H1 (cell line): ENCODE measurements at regions not wholly inside any gene's neighbourhood (a gene's known extent, or its start where the extent isn't known, plus 50 kb on each side); places are given as distances from the start of the nearest gene placed in this dataset.

ENCODE experiments used
- CTCF ChIA-PET: fragments of 300-600 bp; sonication (Branson Sonifier 250); formaldehyde crosslinking; loops from one replicate; lab custom pipeline; 2021; ENCODE audit not compliant: partially characterized antibody; lab: Charles Lee
- POLR2A ChIA-PET: fragments of 300-600 bp; sonication (Branson Sonifier 250); formaldehyde crosslinking; loops from one replicate; lab custom pipeline; 2021; ENCODE audit warnings: inconsistent platforms; ENCODE audit not compliant: partially characterized antibody; lab: Charles Lee
- DNase-seq, 2 experiments: peaks; one replicate each; pipeline versions ENCODE4 v3.0.0 to v3.0.0-alpha.2; 2010 to 2022; ENCODE audit warnings: low spot score in 2 of 2, low read depth in 1 of 2, mixed read lengths in 1 of 2
- FAIRE-seq: peaks from 2 replicates; lab custom pipeline; 2011; peaks lifted over from hg19 to GRCh38; lab: Jason Lieb, UNC
- H2AFZ ChIP-seq: 2 replicates; pipeline ENCODE4 v1.8.1; 2012; ENCODE audit warnings: low read length, inconsistent platforms
- H2AK5ac ChIP-seq: 2 replicates; pipeline ENCODE4 v1.6.1; 2013; ENCODE audit warnings: low read depth, low read length
- H2BK120ac ChIP-seq: replicated peaks from 2 replicates; pipeline ENCODE3; 2013; ENCODE audit warnings: low read depth, low read length, inconsistent platforms
- H2BK12ac ChIP-seq: 2 replicates; pipeline ENCODE4 v1.6.1; 2013; ENCODE audit warnings: low read depth, low read length
- H2BK15ac ChIP-seq: 2 replicates; pipeline ENCODE4 v1.6.1; 2013; ENCODE audit warnings: low read length
- H2BK20ac ChIP-seq: 2 replicates; pipeline ENCODE4 v1.6.1; 2013; ENCODE audit warnings: low read length
- H2BK5ac ChIP-seq: 2 replicates; pipeline ENCODE4 v1.6.1; 2013; ENCODE audit warnings: low read depth, low read length
- H3K14ac ChIP-seq: 2 replicates; pipeline ENCODE4 v1.6.1; 2013; ENCODE audit warnings: inconsistent platforms; ENCODE audit not compliant: insufficient read length
- H3K18ac ChIP-seq: 2 replicates; pipeline ENCODE4 v1.6.1; 2013; ENCODE audit warnings: low read length; ENCODE audit errors: extremely low read depth
- H3K23ac ChIP-seq: 2 replicates; pipeline ENCODE4 v1.6.1; 2013; ENCODE audit warnings: inconsistent platforms; ENCODE audit not compliant: insufficient read length
- H3K23me2 ChIP-seq: 2 replicates; pipeline ENCODE4 v1.6.1; 2013; ENCODE audit warnings: low read depth, low read length
- H3K27ac ChIP-seq: 2 replicates; pipeline ENCODE4 v1.6.1; 2011; ENCODE audit warnings: low read depth, low read length, inconsistent platforms
- H3K27me3 ChIP-seq, 4 experiments: replicated peaks in 1 of 4; 1 replicate in 1 of 4; 2 replicates in 3 of 4; pipeline versions ENCODE4 v1.6.1 to v1.8.1; 2011 to 2013; ENCODE audit warnings: low read length in 3 of 4, mild to moderate bottlenecking in 3 of 4, inconsistent platforms in 2 of 4, mixed read lengths in 2 of 4, moderate library complexity in 1 of 4; ENCODE audit not compliant: control insufficient read depth in 3 of 4, insufficient read depth in 3 of 4; ENCODE audit errors: extremely low read depth in 1 of 4
- H3K36me3 ChIP-seq, 4 experiments: 2 replicates each; pipeline versions ENCODE4 v1.6.1 to v1.8.1; 2011 to 2013; ENCODE audit warnings: mild to moderate bottlenecking in 4 of 4, low read length in 3 of 4, moderate library complexity in 2 of 4, control low read depth in 1 of 4, inconsistent platforms in 1 of 4; ENCODE audit not compliant: insufficient read depth in 4 of 4, control insufficient read depth in 2 of 4
- H3K4ac ChIP-seq: replicated peaks from 2 replicates; pipeline ENCODE3; 2013; ENCODE audit warnings: low read length, low read depth, mixed read lengths, inconsistent platforms; ENCODE audit not compliant: insufficient read length
- H3K4me1 ChIP-seq, 4 experiments: replicated peaks in 1 of 4; 1 replicate in 1 of 4; 2 replicates in 3 of 4; pipeline versions ENCODE4 v1.6.1 to v1.8.1; 2011 to 2013; ENCODE audit warnings: low read length in 3 of 4, inconsistent platforms in 2 of 4, mixed read lengths in 1 of 4; ENCODE audit not compliant: insufficient read depth in 4 of 4, control insufficient read depth in 3 of 4
- H3K4me2 ChIP-seq, 2 experiments: 2 replicates each; pipeline versions ENCODE4 v1.6.1 to v1.8.1; 2011 to 2013; ENCODE audit warnings: low read depth in 2 of 2, low read length in 2 of 2, control low read depth in 1 of 2, inconsistent platforms in 1 of 2, mild to moderate bottlenecking in 1 of 2; ENCODE audit not compliant: insufficient read depth in 1 of 2
- H3K4me3 ChIP-seq, 4 experiments: fragments of 200-600, 300-600 bp in 1 of 4; sonication (generic), shearing (Covaris generic), sonication (Bioruptor Twin) in 1 of 4; 2 replicates each; pipeline versions ENCODE4 v1.5.1 to v1.8.1; 2011 to 2016; ENCODE audit warnings: low read length in 4 of 4, low read depth in 3 of 4, control low read depth in 2 of 4, inconsistent platforms in 2 of 4, mild to moderate bottlenecking in 2 of 4, mixed read lengths in 1 of 4, moderate library complexity in 1 of 4; ENCODE audit not compliant: insufficient read depth in 2 of 4; ENCODE audit errors: extremely low read depth in 1 of 4
- H3K56ac ChIP-seq: replicated peaks from 2 replicates; pipeline ENCODE3; 2013; ENCODE audit warnings: low read depth, mild to moderate bottlenecking, mixed read lengths, low read length, inconsistent platforms; ENCODE audit not compliant: insufficient read length
- H3K79me1 ChIP-seq: 2 replicates; pipeline ENCODE4 v1.6.1; 2013; ENCODE audit warnings: low read depth, low read length, control low read depth
- H3K79me2 ChIP-seq, 2 experiments: 2 replicates each; pipeline versions ENCODE4 v1.6.1 to v1.8.1; 2012 to 2013; ENCODE audit warnings: low read length in 2 of 2, mild to moderate bottlenecking in 2 of 2, inconsistent platforms in 1 of 2; ENCODE audit not compliant: insufficient read depth in 2 of 2, control insufficient read depth in 1 of 2
- H3K9ac ChIP-seq, 4 experiments: replicated peaks in 1 of 4; 1 replicate in 1 of 4; 2 replicates in 3 of 4; pipeline versions ENCODE4 v1.6.1 to v1.8.1; 2011 to 2013; ENCODE audit warnings: low read depth in 3 of 4, low read length in 3 of 4, control low read depth in 2 of 4, mild to moderate bottlenecking in 2 of 4, moderate library complexity in 2 of 4, inconsistent platforms in 1 of 4; ENCODE audit errors: extremely low read depth in 1 of 4
- H3K9me3 ChIP-seq, 2 experiments: 2 replicates each; pipeline versions ENCODE4 v1.6.1 to v1.8.1; 2012 to 2013; ENCODE audit warnings: mild to moderate bottlenecking in 2 of 2, moderate library complexity in 2 of 2, control low read depth in 1 of 2, inconsistent platforms in 1 of 2, low read depth in 1 of 2, low read length in 1 of 2, mixed read lengths in 1 of 2; ENCODE audit not compliant: insufficient read depth in 2 of 2
- H4K20me1 ChIP-seq, 2 experiments: replicated peaks in 1 of 2; 2 replicates each; pipeline versions ENCODE3 to v1.8.1; 2011 to 2013; ENCODE audit warnings: inconsistent platforms in 2 of 2, low read length in 2 of 2, mild to moderate bottlenecking in 1 of 2; ENCODE audit not compliant: insufficient read depth in 2 of 2, control insufficient read depth in 1 of 2
- H4K5ac ChIP-seq: 2 replicates; pipeline ENCODE4 v1.6.1; 2013; ENCODE audit warnings: low read length, low read depth, mixed read lengths, inconsistent platforms; ENCODE audit not compliant: insufficient read length
- H4K8ac ChIP-seq: 2 replicates; pipeline ENCODE4 v1.8.0; 2013; ENCODE audit warnings: mild to moderate bottlenecking, moderate library complexity, low read length, inconsistent platforms; ENCODE audit not compliant: insufficient read depth; ENCODE audit errors: extremely low read depth
- H4K91ac ChIP-seq: replicated peaks from 2 replicates; pipeline ENCODE3; 2013; ENCODE audit warnings: low read length, mixed read lengths, inconsistent platforms; ENCODE audit not compliant: insufficient read length
- SIRT6 ChIP-seq: IDR thresholded peaks from one replicate; pipeline ENCODE4 v1.7.1; 2012; ENCODE audit warnings: low read length, inconsistent platforms
- WGBS, 2 experiments: shearing (Covaris generic) in 1 of 2; methylation state at CpG; one replicate each; pipeline versions ENCODE4 v1.1.6 to v1.1.7; 2013 to 2015; ENCODE audit warnings: low lambda C conversion rate in 2 of 2, mixed read lengths in 2 of 2, inconsistent platforms in 1 of 2, low coverage in 1 of 2, missing lambda C conversion rate in 1 of 2; ENCODE audit not compliant: insufficient replicate concordance in 2 of 2, insufficient coverage in 1 of 2, insufficient read length in 1 of 2; ENCODE audit errors: extremely low coverage in 1 of 2, missing lambda C conversion rate in 1 of 2; 5-methylcytosine and 5-hydroxymethylcytosine counted together

DNA sequence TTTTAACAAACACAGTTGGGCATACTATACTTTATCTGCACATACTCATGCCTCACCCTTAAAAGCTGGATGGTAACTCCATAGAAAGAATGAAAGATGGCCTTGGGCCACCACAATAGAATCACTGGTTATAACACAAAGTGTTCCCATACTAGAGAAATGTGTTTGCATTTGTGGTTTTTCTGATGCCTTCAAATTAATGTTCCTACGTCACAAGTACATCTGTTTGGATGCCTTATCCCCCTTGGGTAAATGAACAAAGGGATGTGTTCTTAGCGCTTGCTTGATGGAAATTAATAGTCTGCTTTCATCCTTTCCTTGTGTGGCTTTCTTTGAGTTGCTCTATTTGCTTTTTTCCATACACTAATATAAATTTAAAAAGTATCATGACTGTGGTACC lies 291.1 kb upstream of the PDE4D start:
- H3K4me2 ChIP-seq = no peak overlapping the region
- CTCF ChIA-PET = no interaction called here
- FAIRE-seq = no peak

More for the DNA sequence above, 291.1 kb upstream of the PDE4D start:
- 95% methylated on average over 2 of the region's 2 CpGs; no CpG with 5 or more reads in 1 of the 2 experiments for whole genome bisulfite sequencing, 2 experiments
- H2BK20ac ChIP-seq = no peak overlapping the region
- no peak overlapping the region for H3K9ac ChIP-seq
- H3K36me3 ChIP-seq = no peaks in the 10 kb centered on the region
- H3K4me1 ChIP-seq = no peaks in the 10 kb centered on the region
- no peak overlapping the region for H4K8ac ChIP-seq
- H3K23ac ChIP-seq = no peak overlapping the region
- H3K79me2 ChIP-seq = no peaks in the 10 kb centered on the region
- no peak overlapping the region for H2AK5ac ChIP-seq
- no peak overlapping the region for H2BK5ac ChIP-seq
- no peaks in the 10 kb centered on the region for H3K27me3 ChIP-seq
- no peak for DNase-seq
- H2BK15ac ChIP-seq = no peak overlapping the region
- TF ChIP-seq SIRT6 = no peak
- TF ChIP-seq, all 59 proteins: peak for 0
- Histone ChIP-seq H4K20me1 (no peaks in the 10 kb centered on the region), H3K4ac (no peak overlapping the region), H3K9me3 (peaks cover 0 to 3% of the 10 kb centered on the region in 2 experiments; a peak in 1 of 4 replicates), H3K79me1 (no peaks in the 10 kb centered on the region), H4K5ac (no peak overlapping the region), H3K27ac (no peak overlapping the region), H2BK120ac (no peak overlapping the region), H3K18ac (no peak overlapping the region), H4K91ac (no peak overlapping the region), H3K23me2 (no peaks in the 10 kb centered on the region), H2AFZ (no peak overlapping the region), H3K56ac (no peak overlapping the region), H3K14ac (no peak overlapping the region), H2BK12ac (no peak overlapping the region), H3K4me3 (no peak overlapping the region)
- POLR2A ChIA-PET = no interaction called here
